ENCODE measurements at regions not wholly inside any gene's neighbourhood (a gene's known extent, or its start where the extent isn't known, plus 50 kb on each side); places are given as distances from the start of the nearest gene placed in this dataset.
"Not testable (repeated sequence)": the region's sequence is repeated elsewhere in the genome, so short reads cannot be mapped to it uniquely, and the experiment has no call there.

- no peak overlapping the region for H3K27ac ChIP-seq (replicated peaks)
- no peak for DNase-seq (ENCODE audit: low read depth in 1 of 2, low spot score in 1 of 2)
- H3K4me3 ChIP-seq (replicated peaks; ENCODE audit: insufficient read depth, low read length) = no peak overlapping the region
- TF ChIP-seq POLR2AphosphoS5 (IDR thresholded peaks at IDR 0.05; ENCODE audit: low read depth) (no peak), SPI1 (IDR thresholded peaks at IDR 0.05; ENCODE audit: borderline replicate concordance, low read depth) (no peak), REST (IDR thresholded peaks at IDR 0.05; ENCODE audit: insufficient replicate concordance, low read depth) (no peak), GABPA (IDR thresholded peaks at IDR 0.05; ENCODE audit: low read depth) (no peak)
- no peaks in the 10 kb centered on the region for H3K27me3 ChIP-seq (ENCODE audit: insufficient read depth, poor library complexity, severe bottlenecking)
These were observed 190.2 kb upstream of the GATA6 start for GRCh38 chr18:21979171-21979560.

GRCh38 chr18:21979759-21980158 is 189.6 kb upstream of the GATA6 start:
- Histone ChIP-seq H3K27ac (replicated peaks) (no peak overlapping the region), H3K4me3 (replicated peaks; ENCODE audit: insufficient read depth, low read length) (no peak overlapping the region), H3K27me3 (ENCODE audit: insufficient read depth, poor library complexity, severe bottlenecking) (no peaks in the 10 kb centered on the region)
- TF ChIP-seq POLR2AphosphoS5 (IDR thresholded peaks at IDR 0.05; ENCODE audit: low read depth) (no peak), REST (IDR thresholded peaks at IDR 0.05; ENCODE audit: insufficient replicate concordance, low read depth) (no peak), CTCF (IDR thresholded peaks at IDR 0.05; ENCODE audit: insufficient read depth, low read length) (no peak), SPI1 (IDR thresholded peaks at IDR 0.05; ENCODE audit: borderline replicate concordance, low read depth) (no peak), GABPA (IDR thresholded peaks at IDR 0.05; ENCODE audit: low read depth) (no peak)
- no peak for DNase-seq (ENCODE audit: low read depth in 1 of 2, low spot score in 1 of 2)

GRCh38 chr18:21980744-21981143 is 188.6 kb upstream of the GATA6 start:
- Histone ChIP-seq H3K27me3 (ENCODE audit: insufficient read depth, poor library complexity, severe bottlenecking) (no peaks in the 10 kb centered on the region), H3K4me3 (replicated peaks; ENCODE audit: insufficient read depth, low read length) (no peak overlapping the region), H3K27ac (replicated peaks) (no peak overlapping the region)
- TF ChIP-seq GABPA (IDR thresholded peaks at IDR 0.05; ENCODE audit: low read depth) (no peak), CTCF (IDR thresholded peaks at IDR 0.05; ENCODE audit: insufficient read depth, low read length) (no peak), REST (IDR thresholded peaks at IDR 0.05; ENCODE audit: insufficient replicate concordance, low read depth) (no peak), SPI1 (IDR thresholded peaks at IDR 0.05; ENCODE audit: borderline replicate concordance, low read depth) (no peak), POLR2AphosphoS5 (IDR thresholded peaks at IDR 0.05; ENCODE audit: low read depth) (no peak)
- no peak for DNase-seq (ENCODE audit: low read depth in 1 of 2, low spot score in 1 of 2)

GRCh38 chr18:21981489-21981888 is 187.9 kb upstream of the GATA6 start:
- not testable (repeated sequence) for DNase-seq (ENCODE audit: low read depth in 1 of 2, low spot score in 1 of 2); H3K4me3 ChIP-seq (replicated peaks; ENCODE audit: insufficient read depth, low read length); H3K27ac ChIP-seq (replicated peaks); H3K27me3 ChIP-seq (ENCODE audit: insufficient read depth, poor library complexity, severe bottlenecking)

All from HL-60 (cell line).